Endothelial cell of umbilical vein (primary cell): ENCODE measurements at regions not wholly inside any gene's neighbourhood (a gene's known extent, or its start where the extent isn't known, plus 50 kb on each side); places are given as distances from the start of the nearest gene placed in this dataset.

Experiments
- EZH2 ChIP-seq: IDR thresholded peaks from 2 replicates; pipeline ENCODE4 v1.6.1; 2012; ENCODE audit warnings: borderline replicate concordance, low read depth, mild to moderate bottlenecking, moderate library complexity, low read length, inconsistent platforms; ENCODE audit not compliant: severe bottlenecking
- FOS ChIP-seq: IDR thresholded peaks from 2 replicates; pipeline ENCODE4 v1.6.1; 2011; ENCODE audit warnings: mild to moderate bottlenecking, low read length, moderate library complexity, borderline replicate concordance; ENCODE audit not compliant: insufficient read depth
- GATA2 ChIP-seq: IDR thresholded peaks from 2 replicates; pipeline ENCODE4 v1.7.0; 2011; ENCODE audit warnings: low read depth, mild to moderate bottlenecking, moderate library complexity, mixed read lengths, low read length; ENCODE audit not compliant: insufficient read length, insufficient read depth
- JUN ChIP-seq: IDR thresholded peaks from 2 replicates; pipeline ENCODE4 v1.6.1; 2011; ENCODE audit warnings: borderline replicate concordance, low read depth; ENCODE audit not compliant: insufficient read length, insufficient read depth
- MYC ChIP-seq: IDR thresholded peaks from one replicate; pipeline ENCODE4 v1.6.1; 2011; ENCODE audit warnings: mild to moderate bottlenecking, low read depth, low read length
- POLR2A ChIP-seq: IDR thresholded peaks from 2 replicates; pipeline ENCODE4 v1.6.1; 2012; ENCODE audit warnings: low read depth, mild to moderate bottlenecking, control low read depth, low read length
- POLR2AphosphoS5 ChIP-seq: IDR thresholded peaks from 2 replicates; pipeline ENCODE4 v1.6.1; 2012; ENCODE audit warnings: low read depth, mild to moderate bottlenecking, control low read depth, low read length, moderate library complexity; ENCODE audit not compliant: insufficient read depth
- TF ChIP-seq, protein P1 (sequence below), 2 donors: IDR thresholded peaks; 1 replicate in 1 of 2; 2 replicates in 1 of 2; pipeline ENCODE4 v1.5.1; 2011; ENCODE audit warnings: low read length in 2 of 2, mild to moderate bottlenecking in 2 of 2, moderate library complexity in 2 of 2, control low read depth in 1 of 2, inconsistent platforms in 1 of 2, low read depth in 1 of 2; ENCODE audit not compliant: insufficient read depth in 1 of 2; ENCODE audit errors: extremely low read depth in 1 of 2

- no peak for TF ChIP-seq EZH2
- TF ChIP-seq POLR2A, result no peak
- TF ChIP-seq, protein P1, sequence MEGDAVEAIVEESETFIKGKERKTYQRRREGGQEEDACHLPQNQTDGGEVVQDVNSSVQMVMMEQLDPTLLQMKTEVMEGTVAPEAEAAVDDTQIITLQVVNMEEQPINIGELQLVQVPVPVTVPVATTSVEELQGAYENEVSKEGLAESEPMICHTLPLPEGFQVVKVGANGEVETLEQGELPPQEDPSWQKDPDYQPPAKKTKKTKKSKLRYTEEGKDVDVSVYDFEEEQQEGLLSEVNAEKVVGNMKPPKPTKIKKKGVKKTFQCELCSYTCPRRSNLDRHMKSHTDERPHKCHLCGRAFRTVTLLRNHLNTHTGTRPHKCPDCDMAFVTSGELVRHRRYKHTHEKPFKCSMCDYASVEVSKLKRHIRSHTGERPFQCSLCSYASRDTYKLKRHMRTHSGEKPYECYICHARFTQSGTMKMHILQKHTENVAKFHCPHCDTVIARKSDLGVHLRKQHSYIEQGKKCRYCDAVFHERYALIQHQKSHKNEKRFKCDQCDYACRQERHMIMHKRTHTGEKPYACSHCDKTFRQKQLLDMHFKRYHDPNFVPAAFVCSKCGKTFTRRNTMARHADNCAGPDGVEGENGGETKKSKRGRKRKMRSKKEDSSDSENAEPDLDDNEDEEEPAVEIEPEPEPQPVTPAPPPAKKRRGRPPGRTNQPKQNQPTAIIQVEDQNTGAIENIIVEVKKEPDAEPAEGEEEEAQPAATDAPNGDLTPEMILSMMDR (IDR thresholded peaks at IDR 0.05; ENCODE audit: extremely low read depth in 1 of 2, insufficient read depth in 1 of 2, low read depth in 1 of 2, low read length in 2 of 2), result no peak
- no peak for TF ChIP-seq POLR2AphosphoS5
- TF ChIP-seq FOS, result no peak
- TF ChIP-seq GATA2, result no peak
- TF ChIP-seq JUN, result no peak
- no peak for TF ChIP-seq MYC
Observed at GRCh38 chr3:162597226-162597625, 1100.6 kb downstream of the OTOL1 start.
